Lower leg skin (tissue), 4 donors: ENCODE measurements at regions not wholly inside any gene's neighbourhood (a gene's known extent, or its start where the extent isn't known, plus 50 kb on each side); places are given as distances from the start of the nearest gene placed in this dataset.
"Not testable (repeated sequence)": the region's sequence is repeated elsewhere in the genome, so short reads cannot be mapped to it uniquely, and the experiment has no call there.

Experiments
- DNase-seq, 2 donors: peaks; one replicate each; pipeline ENCODE4 v3.0.0-alpha.2; 2019; ENCODE audit warnings: low spot score in 2 of 2
- H3K4me3 ChIP-seq: fragments of 200-600 bp; sonication (generic); 2 replicates; pipeline ENCODE4 v1.5.1; 2017; ENCODE audit warnings: mild to moderate bottlenecking, low read depth; ENCODE audit not compliant: poor library complexity, severe bottlenecking
- CTCF ChIP-seq, 3 donors: fragments of 450-650 bp; IDR thresholded peaks; one replicate each; pipeline ENCODE4 v1.5.1; 2016; ENCODE audit warnings: antibody characterized with exemption in 3 of 3, mild to moderate bottlenecking in 3 of 3, moderate library complexity in 2 of 3
- POLR2A ChIP-seq, 2 donors: fragments of 450-650 bp; IDR thresholded peaks; one replicate each; pipeline ENCODE4 v1.6.1; 2016 to 2017; ENCODE audit warnings: antibody characterized with exemption in 2 of 2, mild to moderate bottlenecking in 1 of 2, moderate library complexity in 1 of 2
- WGBS, 2 donors: methylation state at CpG; one replicate each; pipeline ENCODE4 v1.1.5; 2018; 5-methylcytosine and 5-hydroxymethylcytosine counted together
- intact Hi-C: fragments of 100-400 bp; cut with DNase I; formaldehyde crosslinking; loops from one replicate; pipeline ENCODE4 v1.15.0; 2023; ENCODE audit warnings: low total_unique reads

DNA sequence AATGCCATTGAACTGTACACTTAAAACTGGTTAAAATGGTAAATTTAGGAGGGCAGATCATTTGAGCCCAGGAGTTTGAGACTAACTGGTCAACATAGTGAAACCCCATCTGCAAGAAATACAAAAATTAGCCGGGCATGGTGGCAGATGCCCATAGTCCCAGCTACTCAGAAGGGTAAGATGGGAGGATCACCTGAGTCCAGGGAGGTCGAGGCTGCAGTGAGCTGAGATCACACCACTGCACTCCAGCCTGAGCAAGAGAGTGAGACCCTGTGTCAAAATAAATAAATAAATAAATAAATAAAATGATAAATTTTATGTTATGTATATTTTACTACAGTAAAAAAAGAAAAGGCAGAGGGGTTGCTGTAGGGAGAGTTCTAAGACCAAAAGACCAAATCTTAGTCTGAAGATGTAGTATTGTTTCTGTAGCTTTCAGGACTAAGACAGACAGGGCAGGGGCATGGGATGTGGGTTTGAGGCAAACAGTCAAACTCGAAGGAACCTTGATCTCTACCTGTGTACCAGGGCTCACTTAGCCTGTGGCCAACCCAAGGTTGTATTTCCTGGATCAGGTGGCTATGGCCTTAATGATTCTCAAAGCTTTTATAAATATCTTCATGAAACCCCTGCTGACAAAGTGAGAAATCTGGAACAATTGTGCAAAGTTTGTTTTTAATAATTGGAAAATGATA lies 316.7 kb downstream of the CYRIA start:
- 51 to 69% methylated on average over 3 of the region's 3 CpGs for WGBS, 2 donors
- no peak for DNase-seq
- intact Hi-C loops, result no loop called here

GRCh38 chr2:16346671-16347070 lies 319.0 kb downstream of the CYRIA start:
- WGBS, 2 donors, result 73 to 79% methylated on average over 3 of the region's 3 CpGs
- TF ChIP-seq POLR2A (IDR thresholded peaks at IDR 0.05) (no peak), CTCF (IDR thresholded peaks at IDR 0.05) (no peak)
- no peak for DNase-seq
- intact Hi-C loops, result no loop called here
- H3K4me3 ChIP-seq, result no peak overlapping the region

More for the DNA sequence above, 316.7 kb downstream of the CYRIA start:
- no peak overlapping the region for H3K4me3 ChIP-seq
- no peak for TF ChIP-seq POLR2A (IDR thresholded peaks at IDR 0.05)
- no peak for TF ChIP-seq CTCF (IDR thresholded peaks at IDR 0.05)

GRCh38 chr2:16345231-16345630 lies 320.4 kb downstream of the CYRIA start:
- intact Hi-C loops, DNase-seq: not testable (repeated sequence)

DNA sequence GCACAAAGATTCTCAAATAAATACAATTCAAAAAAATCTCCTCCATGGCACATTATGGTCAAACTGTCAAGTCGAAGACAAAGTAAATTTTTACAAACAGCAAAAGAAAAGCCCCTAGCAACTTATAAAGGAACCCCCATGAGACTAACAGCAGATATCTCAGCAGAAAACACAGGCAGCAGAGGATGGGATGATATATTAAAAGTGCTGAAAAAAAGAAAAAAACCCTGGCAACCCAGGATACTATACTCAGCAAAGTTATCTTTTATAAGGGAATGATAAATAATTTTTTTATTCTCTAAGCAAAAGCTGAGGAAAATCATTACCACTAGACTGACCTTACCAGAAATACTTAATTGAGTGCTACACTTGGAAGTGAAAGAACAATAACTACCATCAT lies 326.4 kb downstream of the CYRIA start:
- DNase-seq, result no peak
- no peak overlapping the region for H3K4me3 ChIP-seq
- TF ChIP-seq CTCF (IDR thresholded peaks at IDR 0.05) (no peak), POLR2A (IDR thresholded peaks at IDR 0.05) (no peak)
- intact Hi-C loops, result no loop called here
- WGBS, 2 donors, result 83 to 86% methylated on average over 1 of the region's 1 CpG

More at GRCh38 chr2:16345231-16345630, 320.4 kb downstream of the CYRIA start:
- WGBS, 2 donors, result 87 to 90% methylated on average over 9 of the region's 9 CpGs
- not testable (repeated sequence) for H3K4me3 ChIP-seq

- intact Hi-C loops, result no loop called here
- TF ChIP-seq POLR2A (IDR thresholded peaks at IDR 0.05) (no peak), CTCF (IDR thresholded peaks at IDR 0.05) (no peak)
- DNase-seq, result no peak
- no peak overlapping the region for H3K4me3 ChIP-seq
Observed at GRCh38 chr2:16338026-16338425, 327.6 kb downstream of the CYRIA start.

DNA sequence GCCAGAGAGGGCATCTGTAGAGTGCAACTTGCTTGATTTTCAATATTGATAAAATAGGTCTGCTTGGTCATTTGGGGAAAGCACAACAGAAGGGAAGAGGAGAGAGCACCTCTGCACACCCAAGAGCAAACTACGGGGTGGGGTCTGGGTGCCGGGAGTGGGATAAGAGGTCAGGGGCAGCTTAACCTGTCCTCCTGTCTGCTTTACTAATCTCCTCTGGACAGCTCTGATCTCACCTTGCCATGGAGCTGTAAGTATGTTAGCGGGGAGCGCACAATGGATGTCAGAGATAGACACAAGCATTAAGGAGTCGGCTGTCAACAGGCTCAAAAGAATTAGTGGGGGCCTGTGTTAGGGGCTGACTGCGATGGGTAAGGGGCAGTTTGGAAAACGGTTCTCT lies 328.7 kb downstream of the CYRIA start:
- 92% methylated on average over 7 of the region's 7 CpGs for WGBS, 2 donors
- TF ChIP-seq CTCF (IDR thresholded peaks at IDR 0.05) (no peak), POLR2A (IDR thresholded peaks at IDR 0.05) (no peak)
- no peak overlapping the region for H3K4me3 ChIP-seq
- intact Hi-C loops, result no loop called here
- no peak for DNase-seq
